ENCODE measurements at regions not wholly inside any gene's neighbourhood (a gene's known extent, or its start where the extent isn't known, plus 50 kb on each side); places are given as distances from the start of the nearest gene placed in this dataset.

- Histone ChIP-seq H2AFZ (ENCODE audit: low read length) (no peak overlapping the region), H3K36me3 (ENCODE audit: insufficient read depth, low read length) (no peaks in the 10 kb centered on the region), H3K4me1 (ENCODE audit: insufficient read depth, low read length, poor library complexity, severe bottlenecking) (no peaks in the 10 kb centered on the region), H3K4me3 (ENCODE audit: low read depth, low read length, poor library complexity, severe bottlenecking) (no peak overlapping the region), H3K9me3 (ENCODE audit: low read length) (no peaks in the 10 kb centered on the region), H4K20me1 (ENCODE audit: insufficient read depth, low read length) (no peaks in the 10 kb centered on the region), H3K9me2 (ENCODE audit: insufficient read depth, low read length) (no peaks in the 10 kb centered on the region), H3K4me2 (ENCODE audit: low read length) (no peak overlapping the region), H3K79me2 (ENCODE audit: insufficient read depth, low read depth, low read length) (no peaks in the 10 kb centered on the region), H3K27ac (ENCODE audit: low read depth, low read length, poor library complexity, severe bottlenecking) (no peak overlapping the region)
- ChIA-PET CTCF (ENCODE audit: unreplicated experiment) (no interaction called here), POLR2A (no interaction called here)
- BruUV-seq (replicated peaks), result no TSS peak
- TF ChIP-seq CTCF (conservative IDR thresholded peaks at IDR 0.05; ENCODE audit: low read length) (no peak), EZH2phosphoT487 (IDR thresholded peaks at IDR 0.05; ENCODE audit: borderline replicate concordance, low read depth, low read length) (no peak)
- no peak for DNase-seq (ENCODE audit: low spot score)
- intact Hi-C loops (cut with micrococcal nuclease; ENCODE audit: unreplicated experiment), result loop anchor here (5.0 kb wide), 1 partner anchor 611 kb away; no protein-coding TSS in a partner anchor
Measured at GRCh38 chr5:174326372-174326771, 280.9 kb downstream of the NSG2 start.

GRCh38 chr5:174327317-174327864 is 281.9 kb downstream of the NSG2 start:
- TF ChIP-seq CTCF (conservative IDR thresholded peaks at IDR 0.05; ENCODE audit: low read length) (peak; percentile 90), EZH2phosphoT487 (IDR thresholded peaks at IDR 0.05; ENCODE audit: borderline replicate concordance, low read depth, low read length) (no peak)
- no peaks in the 10 kb centered on the region for H4K20me1 ChIP-seq (ENCODE audit: insufficient read depth, low read length)
- H3K79me2 ChIP-seq (ENCODE audit: insufficient read depth, low read depth, low read length), result no peaks in the 10 kb centered on the region
- no peaks in the 10 kb centered on the region for H3K9me2 ChIP-seq (ENCODE audit: insufficient read depth, low read length)
- H3K9me3 ChIP-seq (ENCODE audit: low read length), result no peaks in the 10 kb centered on the region
- no peak overlapping the region for H3K27ac ChIP-seq (ENCODE audit: low read depth, low read length, poor library complexity, severe bottlenecking)
- no peak overlapping the region for H2AFZ ChIP-seq (ENCODE audit: low read length)
- ChIA-PET POLR2A (no interaction called here), CTCF (ENCODE audit: unreplicated experiment) (no interaction called here)
- intact Hi-C loops (cut with micrococcal nuclease; ENCODE audit: unreplicated experiment), result loop anchor here (5.0 kb wide), 1 partner anchor 610 kb away; no protein-coding TSS in a partner anchor
- no TSS peak for BruUV-seq (replicated peaks)
- H3K36me3 ChIP-seq (ENCODE audit: insufficient read depth, low read length), result no peaks in the 10 kb centered on the region
- DNase-seq (ENCODE audit: low spot score), result peak; percentile 74
- no peak overlapping the region for H3K4me2 ChIP-seq (ENCODE audit: low read length)
- no peaks in the 10 kb centered on the region for H3K4me1 ChIP-seq (ENCODE audit: insufficient read depth, low read length, poor library complexity, severe bottlenecking)
- no peak overlapping the region for H3K4me3 ChIP-seq (ENCODE audit: low read depth, low read length, poor library complexity, severe bottlenecking)

- POLR2A ChIA-PET, result no interaction called here
- Histone ChIP-seq H2AFZ (ENCODE audit: low read length) (no peak overlapping the region), H4K20me1 (ENCODE audit: insufficient read depth, low read length) (no peaks in the 10 kb centered on the region), H3K4me1 (ENCODE audit: insufficient read depth, low read length, poor library complexity, severe bottlenecking) (no peaks in the 10 kb centered on the region), H3K36me3 (ENCODE audit: insufficient read depth, low read length) (no peaks in the 10 kb centered on the region), H3K9me3 (ENCODE audit: low read length) (no peaks in the 10 kb centered on the region), H3K79me2 (ENCODE audit: insufficient read depth, low read depth, low read length) (no peaks in the 10 kb centered on the region), H3K4me2 (ENCODE audit: low read length) (no peak overlapping the region), H3K27ac (ENCODE audit: low read depth, low read length, poor library complexity, severe bottlenecking) (no peak overlapping the region), H3K9me2 (ENCODE audit: insufficient read depth, low read length) (no peaks in the 10 kb centered on the region), H3K4me3 (ENCODE audit: low read depth, low read length, poor library complexity, severe bottlenecking) (no peak overlapping the region)
- intact Hi-C loops (cut with micrococcal nuclease; ENCODE audit: unreplicated experiment), result loop anchor here (5.0 kb wide), 1 partner anchor 609 kb away; no protein-coding TSS in a partner anchor
- TF ChIP-seq CTCF (conservative IDR thresholded peaks at IDR 0.05; ENCODE audit: low read length) (no peak), EZH2phosphoT487 (IDR thresholded peaks at IDR 0.05; ENCODE audit: borderline replicate concordance, low read depth, low read length) (no peak)
- CTCF ChIA-PET (ENCODE audit: unreplicated experiment), result no interaction called here
- no TSS peak for BruUV-seq (replicated peaks)
- DNase-seq (ENCODE audit: low spot score), result no peak
Measured at GRCh38 chr5:174327896-174328295, 282.4 kb downstream of the NSG2 start.

All from OCI-LY7 (cell line).